ENCODE measurements at regions not wholly inside any gene's neighbourhood (a gene's known extent, or its start where the extent isn't known, plus 50 kb on each side); places are given as distances from the start of the nearest gene placed in this dataset.

DNA sequence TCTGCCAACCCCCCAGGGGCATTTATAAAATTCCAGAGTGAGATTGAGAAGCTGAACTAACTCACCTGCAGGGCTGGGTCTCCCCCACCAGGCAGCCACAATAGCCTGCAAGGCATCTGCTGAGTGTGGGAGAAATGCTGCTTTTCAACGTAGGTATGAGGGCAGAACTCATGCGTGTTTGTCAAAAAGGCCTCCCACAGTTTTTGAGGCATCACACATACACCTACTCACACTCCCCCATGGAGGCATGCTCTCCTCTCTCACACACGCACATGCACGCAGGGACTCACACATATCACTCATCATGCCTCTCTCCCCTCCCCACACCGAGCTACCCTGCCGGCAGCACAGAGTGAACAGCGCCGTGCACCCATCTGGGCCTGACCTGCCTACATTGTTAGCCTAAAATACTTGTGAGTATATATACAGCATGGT is 390.5 kb downstream of the FGF9 start:
- DNase-seq (ENCODE audit: low spot score) = no peak

DNA sequence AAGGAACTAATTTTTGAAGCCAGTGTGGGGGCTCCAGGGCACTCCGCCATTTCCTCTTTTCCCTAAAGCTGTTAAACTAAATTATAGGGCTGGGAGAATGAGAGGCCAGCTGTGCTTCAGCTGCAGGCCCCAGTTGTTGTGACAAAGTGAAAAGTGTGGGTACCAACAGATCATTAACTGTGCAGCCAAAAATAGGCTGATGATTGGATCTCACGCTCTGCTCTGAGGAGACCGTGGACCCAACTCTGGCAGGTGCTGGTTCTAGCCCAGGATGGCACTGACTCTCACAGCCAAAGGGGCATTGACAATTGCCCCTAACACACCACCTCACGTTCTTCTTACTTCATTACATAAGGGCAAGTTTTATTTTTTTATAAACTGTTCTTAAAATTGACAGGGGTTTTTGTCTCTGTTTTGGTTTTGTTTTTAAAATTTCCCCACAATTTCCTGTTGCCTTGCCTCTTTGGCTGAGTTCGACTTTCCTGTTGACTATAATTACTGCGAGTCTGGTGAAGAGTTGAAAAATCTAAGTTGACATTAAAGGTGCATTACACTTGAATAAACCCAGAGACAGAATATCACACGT is 391.0 kb downstream of the FGF9 start:
- DNase-seq (ENCODE audit: low spot score) = no peak

DNA sequence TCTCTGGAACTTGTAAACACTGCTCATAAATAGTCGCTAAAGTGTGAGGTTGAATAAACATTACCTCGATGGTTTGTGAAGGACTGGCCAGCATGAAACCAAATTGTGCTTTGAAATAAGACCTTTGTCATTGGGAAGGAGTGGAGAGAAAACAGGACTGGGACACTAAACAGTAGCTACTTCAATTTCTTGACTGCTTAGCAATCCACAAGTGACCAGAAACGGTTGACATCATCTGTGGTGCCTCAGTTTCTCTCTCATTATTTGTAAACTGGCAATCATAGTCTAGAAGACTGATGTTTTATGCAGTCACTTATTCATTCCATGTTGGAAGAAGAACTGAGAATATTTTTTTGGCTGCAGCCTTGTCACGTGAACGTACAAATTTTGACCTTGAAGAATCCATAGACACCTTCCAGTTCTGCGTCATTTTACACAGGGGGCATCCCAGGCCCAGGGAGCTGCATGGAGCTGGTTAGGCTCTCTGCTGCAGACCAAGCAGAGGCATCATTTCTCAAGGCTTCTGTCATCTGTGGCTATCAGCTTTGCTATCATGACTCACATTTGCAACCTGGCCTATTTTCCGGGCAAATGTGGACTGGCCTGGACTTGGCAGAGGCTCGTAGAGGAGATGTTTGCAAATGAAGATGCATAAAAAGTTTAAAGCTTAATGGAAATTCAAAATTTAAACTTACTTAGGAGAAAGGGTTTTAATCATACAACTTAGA is 391.8 kb downstream of the FGF9 start:
- no peak for DNase-seq (ENCODE audit: low spot score)

DNA sequence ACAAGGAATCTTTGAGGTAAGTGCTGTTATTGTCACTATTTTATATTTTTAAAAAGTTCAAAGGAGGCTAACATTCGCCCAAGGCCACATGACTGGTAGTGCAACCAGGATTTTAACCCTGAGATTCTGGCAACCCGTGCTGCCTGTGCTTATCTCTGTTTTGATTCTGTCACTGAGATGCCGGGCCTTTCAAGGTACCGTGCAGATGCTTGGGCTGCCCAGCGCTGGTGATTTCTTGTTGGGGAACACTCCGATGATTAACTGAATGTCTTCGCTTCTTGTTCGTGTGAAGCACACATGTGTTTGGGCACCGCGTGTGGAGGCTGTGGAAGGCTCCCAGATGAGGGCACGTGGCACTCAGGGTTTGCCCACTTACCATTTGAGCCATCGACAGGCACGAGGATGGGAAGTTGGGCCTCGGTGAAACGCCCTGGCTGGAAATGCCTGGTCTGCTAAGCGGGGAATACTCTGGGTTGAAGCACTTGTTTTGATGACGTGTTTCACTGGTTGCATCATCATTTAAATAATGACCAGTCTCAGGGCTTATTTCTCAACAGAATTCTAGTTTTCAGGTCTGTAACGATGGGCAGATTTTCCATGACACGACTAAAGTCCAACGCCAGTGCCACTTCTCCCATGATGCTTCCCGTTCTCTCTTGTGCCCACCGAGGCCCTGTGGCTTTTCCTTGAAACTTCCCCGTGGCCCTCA is 392.7 kb downstream of the FGF9 start:
- DNase-seq (ENCODE audit: low spot score) = no peak

DNA sequence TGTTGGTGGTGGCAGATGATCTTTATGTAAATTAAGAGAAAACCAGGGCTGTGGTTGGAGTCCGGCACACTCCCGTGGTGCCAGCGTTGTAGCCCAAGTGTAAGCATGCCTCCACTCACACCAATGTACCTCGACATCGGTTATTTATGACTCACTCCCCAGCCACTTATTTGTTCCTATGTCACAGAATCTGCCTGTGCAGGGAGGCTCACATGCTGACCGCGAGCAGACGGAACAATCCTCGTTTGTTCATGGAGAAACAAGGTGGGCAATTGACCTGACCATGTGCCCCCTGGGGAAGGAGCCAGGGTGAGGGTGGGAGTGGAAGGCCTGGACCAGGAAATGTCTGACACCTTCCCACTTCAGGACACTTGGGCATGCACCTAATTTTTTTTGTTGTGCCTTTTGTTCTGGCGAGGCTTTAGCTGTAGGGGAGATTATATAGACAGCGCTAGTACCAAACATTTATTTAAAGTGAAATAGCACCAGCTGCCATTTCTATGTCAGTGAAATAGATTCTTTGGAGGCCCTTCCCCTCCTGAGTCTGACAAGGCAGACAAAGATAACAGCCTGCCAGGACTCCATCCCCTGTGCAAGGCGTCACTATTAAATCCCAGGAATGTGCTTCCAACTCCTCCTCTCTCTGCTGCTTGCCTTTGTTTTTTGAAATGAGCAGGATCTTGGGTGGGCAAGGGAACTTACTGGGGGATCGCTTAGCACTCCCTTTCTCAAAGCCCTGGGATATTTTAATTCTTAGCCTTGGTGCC is 394.2 kb downstream of the FGF9 start:
- no peak for DNase-seq (ENCODE audit: low spot score)

DNA sequence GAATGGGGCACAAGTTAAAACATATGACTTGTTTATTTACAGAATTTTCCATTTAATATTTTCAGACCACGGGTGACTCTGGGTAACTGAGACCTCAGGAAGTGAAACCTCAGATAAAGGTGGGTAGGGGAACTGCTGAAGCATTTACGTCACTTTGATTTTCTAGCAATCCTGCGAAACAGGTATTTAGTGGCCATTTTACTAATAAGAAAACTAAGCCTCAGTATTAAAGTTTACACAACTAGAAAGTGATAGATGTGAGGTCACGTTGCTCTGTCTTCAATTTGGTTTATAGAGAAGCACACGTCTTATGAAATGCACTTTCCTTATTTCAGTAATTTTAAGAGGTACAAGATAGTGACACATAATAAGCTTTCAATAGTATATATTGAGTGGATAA is 402.8 kb downstream of the FGF9 start:
- no peak for DNase-seq (ENCODE audit: low spot score)

DNA sequence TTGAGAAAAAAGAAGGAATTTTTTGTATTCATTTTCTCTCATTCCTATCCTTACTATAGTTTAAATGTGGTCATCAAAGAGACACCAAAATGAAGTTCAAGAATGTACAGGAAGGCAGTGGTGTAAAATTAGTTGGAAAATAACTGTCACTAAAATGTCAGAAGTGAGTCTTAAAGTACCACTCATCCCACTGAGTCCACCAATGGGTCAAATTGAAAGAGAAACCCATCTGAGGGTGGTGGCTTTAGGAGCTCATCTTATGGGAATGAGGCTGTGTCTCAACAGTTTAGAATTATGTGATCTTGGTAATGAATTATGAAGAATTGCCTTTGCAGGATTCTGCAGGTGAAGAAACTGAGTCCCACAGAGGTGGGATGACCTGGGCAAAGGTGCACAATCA is 403.5 kb downstream of the FGF9 start:
- DNase-seq (ENCODE audit: low spot score) = no peak

DNA sequence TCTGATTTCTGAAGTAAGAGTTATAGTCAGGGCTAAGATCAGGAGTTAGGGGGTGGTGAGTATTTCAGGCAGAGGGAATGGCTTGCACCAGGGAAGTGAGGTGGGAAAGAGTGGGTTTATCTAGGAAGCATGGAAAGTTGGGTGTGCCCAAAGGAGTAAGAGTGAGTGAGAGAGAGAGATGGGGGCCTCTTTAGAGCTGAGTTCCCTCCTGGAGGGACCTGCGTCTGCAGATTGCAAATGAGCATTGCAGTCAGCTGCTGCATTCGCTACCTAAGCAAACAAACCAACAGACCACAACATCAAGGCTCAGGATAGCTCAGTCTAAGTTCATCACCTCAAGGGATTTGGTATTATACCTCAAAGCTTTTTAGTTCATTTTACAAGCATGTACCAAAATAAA is 405.8 kb downstream of the FGF9 start:
- no peak for DNase-seq (ENCODE audit: low spot score)

DNA sequence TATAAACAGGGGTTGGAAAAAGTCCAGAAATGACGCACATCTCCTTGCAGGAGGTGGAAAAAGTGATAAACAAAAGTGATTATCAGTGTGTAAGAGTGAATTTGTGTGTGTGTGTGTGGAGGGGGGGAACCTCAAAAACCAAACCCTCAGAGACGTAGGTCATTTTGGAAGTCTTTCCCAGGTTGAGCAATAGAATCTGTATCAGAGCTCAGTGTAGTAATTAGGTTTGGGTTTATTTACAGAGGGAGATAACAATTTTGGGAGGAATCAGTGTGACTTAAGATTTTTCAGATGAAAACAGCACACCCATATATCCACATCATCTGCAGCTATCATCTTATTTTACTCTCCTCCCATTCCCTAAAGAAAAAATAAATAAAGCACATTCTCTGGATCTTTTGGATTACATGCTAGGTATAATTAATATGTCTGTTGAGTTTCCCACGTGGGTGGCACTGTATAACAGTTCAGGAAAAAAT is 406.4 kb downstream of the FGF9 start:
- DNase-seq (ENCODE audit: low spot score) = no peak

DNA sequence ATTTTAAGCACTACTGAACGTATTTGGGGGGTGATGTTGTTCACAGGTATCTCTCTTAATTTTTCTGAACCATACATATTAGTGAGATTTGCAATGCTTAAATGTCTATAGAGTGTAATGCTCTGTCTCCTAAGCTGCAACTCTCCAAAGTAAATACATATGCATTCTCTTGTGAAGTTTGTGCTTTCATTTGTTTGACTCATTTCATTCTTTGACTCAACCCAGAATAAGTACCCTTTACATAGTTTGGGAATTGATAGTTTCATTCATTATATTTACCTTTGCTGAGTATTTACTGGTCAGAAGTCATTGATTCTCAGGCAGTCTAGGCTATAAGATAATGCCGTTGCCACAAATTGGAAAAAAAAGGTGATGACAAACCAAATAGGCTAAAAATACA is 406.9 kb downstream of the FGF9 start:
- no peak for DNase-seq (ENCODE audit: low spot score)

DNA sequence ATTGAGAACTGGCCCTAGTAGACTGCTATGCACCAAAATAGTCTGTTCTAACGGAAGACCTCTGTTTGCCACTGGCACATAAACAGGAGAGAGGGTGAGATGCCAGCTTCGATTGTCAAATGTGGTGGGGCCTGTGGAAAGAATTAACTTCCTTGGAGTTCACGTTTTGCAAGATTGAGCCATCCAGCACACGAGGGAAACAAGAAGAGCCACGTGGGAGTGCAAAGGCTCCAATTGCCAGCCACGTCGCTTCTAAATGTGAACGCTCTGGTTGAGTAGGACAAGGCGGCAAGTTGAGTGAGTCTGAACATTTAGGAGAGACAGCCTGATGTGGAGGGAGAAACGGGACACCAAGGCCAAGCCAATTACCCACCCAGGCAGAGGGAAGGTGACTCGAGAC is 409.1 kb downstream of the FGF9 start:
- DNase-seq (ENCODE audit: low spot score) = no peak

DNA sequence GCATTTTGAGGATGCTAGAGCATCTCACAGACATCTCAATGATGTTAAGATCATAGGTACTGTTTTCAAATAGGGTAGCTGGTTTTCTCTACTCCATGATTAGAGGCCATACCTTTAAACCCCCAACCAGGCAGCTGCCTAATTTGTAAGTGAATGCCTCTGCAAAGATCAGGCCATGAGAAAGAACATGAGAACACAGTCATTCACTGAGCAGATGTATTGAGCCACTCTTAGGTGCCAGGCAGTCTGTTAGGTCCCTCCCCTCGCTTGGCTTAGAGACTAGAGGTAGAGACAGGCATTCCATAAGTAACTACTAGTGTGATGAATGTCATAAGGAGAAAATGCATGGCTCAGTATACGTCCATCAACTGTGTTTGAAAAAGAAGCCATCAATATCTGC is 410.0 kb downstream of the FGF9 start:
- no peak for DNase-seq (ENCODE audit: low spot score)

DNA sequence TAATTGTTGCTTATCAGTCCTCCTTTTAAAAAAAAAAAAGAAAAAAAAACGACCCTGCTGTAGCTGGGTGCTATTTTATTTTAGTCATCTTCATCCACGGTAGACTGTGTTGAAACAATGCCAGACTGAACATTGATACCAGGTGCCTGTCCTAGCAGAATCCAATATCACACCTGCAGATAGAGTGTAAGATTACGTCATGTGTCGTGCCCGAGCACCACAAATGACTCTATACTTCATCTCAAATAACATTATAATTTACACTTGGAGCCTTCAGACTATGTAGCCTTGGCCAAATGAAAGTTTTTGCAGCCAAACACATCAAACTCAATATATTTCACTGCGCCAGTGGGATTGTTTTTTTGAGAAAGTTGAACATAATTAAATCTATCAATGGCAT is 410.6 kb downstream of the FGF9 start:
- DNase-seq (ENCODE audit: low spot score) = no peak

DNA sequence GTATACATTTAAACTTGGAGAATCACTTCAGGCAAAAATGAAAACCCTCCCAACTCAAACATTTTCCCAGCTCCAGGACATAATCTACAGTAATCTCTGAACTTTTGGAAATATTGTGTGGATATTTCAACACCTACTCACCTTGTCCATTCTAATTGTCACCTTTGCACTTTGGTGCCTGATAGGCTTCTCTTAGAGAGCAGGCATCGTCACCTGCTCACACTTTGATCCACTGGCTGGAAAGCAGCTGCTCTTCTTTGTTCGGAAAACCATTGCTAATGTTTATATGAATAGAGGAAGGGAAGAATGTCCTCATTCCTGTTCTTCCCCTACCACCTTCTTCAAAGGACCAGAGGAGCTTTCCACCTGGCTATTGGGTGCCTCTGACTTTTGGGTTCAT is 411.2 kb downstream of the FGF9 start:
- DNase-seq (ENCODE audit: low spot score) = no peak

DNA sequence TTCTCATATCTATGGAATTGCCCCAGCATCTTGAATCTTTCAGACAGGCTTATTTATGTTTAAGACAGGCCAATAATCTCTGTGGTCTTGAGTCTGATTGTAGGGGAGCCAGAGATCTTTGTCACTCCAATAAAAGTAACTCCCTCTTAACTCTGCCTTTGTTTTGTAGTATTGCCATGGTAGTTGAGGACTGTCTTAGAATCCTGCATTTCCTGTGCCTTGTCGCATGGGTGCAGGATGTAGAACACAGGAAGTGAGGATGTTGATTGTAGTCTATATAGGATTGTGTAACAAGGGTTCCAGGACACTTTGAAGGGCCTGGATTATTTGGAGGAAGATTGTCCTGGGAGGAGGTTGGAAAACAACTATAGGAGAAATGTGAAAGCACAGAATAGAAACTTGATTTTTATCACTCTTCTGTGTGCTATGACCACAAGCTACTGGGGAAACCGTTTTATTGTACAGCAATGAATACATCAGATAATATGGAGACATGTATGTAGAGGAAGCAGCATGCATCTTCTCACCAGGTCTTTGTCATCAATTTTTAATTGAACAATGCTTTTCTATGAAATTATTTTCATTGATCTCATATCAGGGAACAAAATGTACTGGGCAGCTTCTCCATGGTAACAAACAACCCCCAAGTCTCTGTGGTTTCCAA is 411.7 kb downstream of the FGF9 start:
- DNase-seq (ENCODE audit: low spot score) = no peak

DNA sequence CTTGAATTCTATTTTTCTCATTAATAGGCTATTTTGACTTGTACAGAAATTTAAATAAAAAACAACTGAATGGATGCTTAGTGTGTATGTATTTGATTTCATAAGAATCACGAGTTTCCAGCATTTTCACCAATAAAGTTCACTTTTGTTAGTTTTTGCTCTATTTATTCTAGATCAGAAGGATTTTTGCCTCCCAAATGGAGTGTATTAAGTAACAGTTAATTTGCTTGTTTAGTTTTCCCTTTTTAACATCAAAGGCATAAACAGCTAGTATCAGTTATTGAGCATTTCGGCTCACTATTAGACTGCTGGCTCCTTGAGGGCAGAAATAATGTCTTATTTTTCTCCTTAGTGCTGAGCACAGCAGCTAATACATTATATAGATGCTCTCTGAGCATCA is 414.1 kb downstream of the FGF9 start:
- DNase-seq (ENCODE audit: low spot score) = no peak

DNA sequence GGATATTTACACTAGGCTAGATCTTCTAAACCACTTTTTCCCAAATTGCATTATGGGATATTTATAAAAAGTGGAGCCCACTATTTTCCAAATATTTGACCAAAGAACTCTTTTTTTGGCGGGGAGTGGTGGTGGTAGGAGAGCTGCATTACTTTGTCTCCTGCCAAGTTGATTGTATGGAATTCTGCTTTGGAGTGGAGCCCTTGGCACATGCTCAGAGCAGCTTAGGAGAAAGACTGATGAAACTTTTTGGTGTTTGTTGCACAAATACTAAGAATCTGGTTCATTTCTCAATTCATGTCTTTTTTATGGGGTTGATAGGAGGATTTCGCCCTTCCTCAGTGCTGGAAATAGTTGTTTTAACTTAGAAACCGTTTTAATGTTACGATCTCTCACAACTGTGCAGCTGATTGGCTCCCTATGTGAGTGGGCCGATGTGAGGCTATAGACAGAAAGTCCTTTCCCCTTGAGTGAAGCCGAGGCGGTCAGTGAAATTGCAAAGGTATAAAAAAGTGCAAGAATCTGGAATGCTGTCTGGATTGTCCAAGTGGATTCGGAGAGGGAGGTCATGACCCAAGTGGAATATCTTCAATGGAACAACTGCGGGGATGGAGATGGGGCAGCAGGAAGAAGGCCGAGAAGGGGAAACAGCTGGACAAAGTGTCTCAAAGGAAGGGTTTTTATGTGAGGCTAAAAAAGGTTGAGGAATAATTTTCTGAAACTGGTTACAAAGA is 415.9 kb downstream of the FGF9 start:
- no peak for DNase-seq (ENCODE audit: low spot score)

DNA sequence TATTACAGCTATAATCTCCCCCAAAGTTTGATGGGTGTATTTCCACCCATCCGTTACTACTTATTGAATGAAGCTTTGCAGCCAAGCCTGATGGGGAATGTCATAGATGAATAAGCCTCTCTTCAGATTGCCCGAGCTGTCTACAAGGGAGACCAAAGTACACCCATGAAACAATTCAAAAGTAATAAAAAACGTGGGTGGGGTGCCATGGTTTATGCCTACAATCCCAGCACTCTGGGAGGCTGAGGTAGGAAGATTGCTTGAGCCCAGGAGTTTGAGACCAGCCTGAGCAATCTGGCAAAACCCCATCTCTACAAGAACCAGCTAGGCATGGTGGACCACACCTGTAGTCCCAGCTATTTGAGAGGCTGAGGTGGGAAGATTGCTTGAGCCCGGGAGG is 419.2 kb downstream of the FGF9 start:
- DNase-seq (ENCODE audit: low spot score) = no peak

DNA sequence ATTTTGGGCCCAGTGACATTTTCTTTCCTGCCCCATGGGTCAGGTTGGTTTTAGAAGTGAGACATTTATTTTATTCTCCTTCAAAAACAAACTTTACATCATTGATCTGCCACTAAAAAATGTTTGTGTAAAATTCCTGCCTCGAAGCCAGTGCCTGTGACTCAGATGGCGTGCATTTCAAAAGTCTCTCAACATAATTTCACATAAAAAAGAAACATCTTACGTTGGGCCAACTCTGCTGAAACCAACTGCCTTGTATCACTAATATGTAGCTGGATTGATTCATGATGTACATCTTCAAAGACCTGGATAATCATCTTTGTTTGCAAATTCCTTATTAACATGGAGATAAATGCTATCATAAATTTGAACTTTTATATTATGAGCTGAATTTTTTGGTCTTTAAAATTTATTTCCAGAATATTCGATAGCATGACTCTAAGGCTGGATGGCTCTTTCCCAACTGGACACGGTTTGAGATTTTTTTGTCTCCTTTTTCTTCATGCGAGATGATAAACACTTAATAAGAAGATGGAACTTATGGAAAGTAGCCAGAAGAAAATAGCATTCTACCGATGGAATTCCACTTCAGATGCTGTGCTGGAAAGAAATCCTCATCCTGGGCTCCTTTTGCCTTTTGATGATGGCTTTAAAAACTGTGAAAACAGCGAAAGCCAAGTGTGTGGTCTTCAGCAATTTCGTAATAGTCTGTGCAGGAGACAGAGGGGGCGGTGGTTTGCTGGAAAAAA is 420.5 kb downstream of the FGF9 start:
- DNase-seq (ENCODE audit: low spot score) = no peak

DNA sequence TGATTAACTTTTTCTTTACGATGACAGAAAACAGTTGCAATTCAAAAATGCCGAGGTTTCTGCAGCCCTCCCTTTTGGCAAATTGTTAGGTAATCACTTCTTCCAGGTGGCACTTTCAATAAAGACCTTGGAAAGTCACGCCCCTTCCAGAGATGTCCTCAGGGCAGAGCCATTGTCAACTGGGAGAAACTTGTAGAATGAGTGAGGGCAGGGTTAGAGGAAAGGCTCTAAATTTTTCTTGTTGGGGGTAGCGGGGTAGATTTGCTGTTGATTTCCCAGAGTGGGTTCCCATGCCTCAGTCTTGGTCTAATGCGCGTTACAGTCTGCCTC is 421.1 kb downstream of the FGF9 start:
- DNase-seq (ENCODE audit: low spot score) = no peak

Measured in kidney tubule cell (primary cell).